H9 (cell line): ENCODE measurements at regions not wholly inside any gene's neighbourhood (a gene's known extent, or its start where the extent isn't known, plus 50 kb on each side); places are given as distances from the start of the nearest gene placed in this dataset.
A peak's percentile ranks its signal among the peaks of the same experiment; 100 is the strongest.

Source experiments
- DNase-seq: peaks from one replicate; pipeline ENCODE4 v3.0.0-alpha.2; 2017
- H2AFZ ChIP-seq: one replicate; pipeline ENCODE4 v1.6.1; 2013; ENCODE audit warnings: mild to moderate bottlenecking, low read length, control low read depth, moderate library complexity
- H2AK5ac ChIP-seq: 2 replicates; pipeline ENCODE4 v1.6.1; 2013; ENCODE audit warnings: low read length, control low read depth, mixed read lengths; ENCODE audit not compliant: insufficient read length
- H2BK120ac ChIP-seq: one replicate; pipeline ENCODE4 v1.6.1; 2013; ENCODE audit warnings: low read depth, mild to moderate bottlenecking, low read length, control low read depth, inconsistent platforms; ENCODE audit not compliant: poor library complexity, severe bottlenecking
- H2BK12ac ChIP-seq: 2 replicates; pipeline ENCODE4 v1.6.1; 2013; ENCODE audit warnings: low read length, control low read depth, mixed read lengths, low read depth; ENCODE audit not compliant: insufficient read length
- H2BK15ac ChIP-seq: 2 replicates; pipeline ENCODE4 v1.6.1; 2013; ENCODE audit warnings: low read depth, low read length, control low read depth
- H2BK20ac ChIP-seq: one replicate; pipeline ENCODE4 v1.6.1; 2013; ENCODE audit warnings: low read depth, mild to moderate bottlenecking, low read length, control low read depth, inconsistent platforms; ENCODE audit not compliant: poor library complexity, severe bottlenecking
- H2BK5ac ChIP-seq: 2 replicates; pipeline ENCODE4 v1.6.1; 2013; ENCODE audit warnings: low read length, control low read depth, mixed read lengths; ENCODE audit not compliant: insufficient read length
- H3K14ac ChIP-seq: 2 replicates; pipeline ENCODE4 v1.6.1; 2013; ENCODE audit warnings: low read length, control low read depth; ENCODE audit not compliant: insufficient read depth
- H3K18ac ChIP-seq: 2 replicates; pipeline ENCODE4 v1.6.1; 2013; ENCODE audit warnings: low read depth, mild to moderate bottlenecking, mixed read lengths, low read length, control low read depth; ENCODE audit not compliant: insufficient read length
- H3K23ac ChIP-seq: 2 replicates; pipeline ENCODE4 v1.6.1; 2013; ENCODE audit warnings: low read length, control low read depth, mixed read lengths, low read depth; ENCODE audit not compliant: insufficient read length
- H3K23me2 ChIP-seq: 2 replicates; pipeline ENCODE4 v1.6.1; 2013; ENCODE audit warnings: low read depth, mild to moderate bottlenecking, mixed read lengths, low read length, control low read depth; ENCODE audit not compliant: insufficient read length, poor library complexity, severe bottlenecking
- H3K27ac ChIP-seq: 2 replicates; pipeline ENCODE4 v1.5.1; 2013; ENCODE audit warnings: low read length, control low read depth, mixed read lengths, low read depth; ENCODE audit not compliant: insufficient read length
- H3K27me3 ChIP-seq: 2 replicates; pipeline ENCODE4 v1.6.1; 2013; ENCODE audit warnings: low read length, control low read depth, inconsistent platforms; ENCODE audit not compliant: insufficient read depth
- H3K4ac ChIP-seq: 2 replicates; pipeline ENCODE4 v1.6.1; 2013; ENCODE audit warnings: low read depth, mild to moderate bottlenecking, control low read depth, inconsistent platforms, low read length, moderate library complexity
- H3K4me1 ChIP-seq: 2 replicates; pipeline ENCODE4 v1.6.1; 2013; ENCODE audit warnings: low read length, control low read depth, inconsistent platforms; ENCODE audit not compliant: insufficient read depth
- H3K4me2 ChIP-seq: 2 replicates; pipeline ENCODE4 v1.6.1; 2013; ENCODE audit warnings: low read length, control low read depth, mixed read lengths; ENCODE audit not compliant: insufficient read length, insufficient read depth
- H3K56ac ChIP-seq: 2 replicates; pipeline ENCODE4 v1.6.1; 2013; ENCODE audit warnings: low read depth, mild to moderate bottlenecking, mixed read lengths, low read length, control low read depth; ENCODE audit not compliant: insufficient read length
- H3K79me1 ChIP-seq: 2 replicates; pipeline ENCODE4 v1.6.1; 2013; ENCODE audit warnings: low read depth, mild to moderate bottlenecking, moderate library complexity, low read length, control low read depth, inconsistent platforms; ENCODE audit not compliant: insufficient read depth, poor library complexity, severe bottlenecking
- H3K79me2 ChIP-seq: 2 replicates; pipeline ENCODE4 v1.6.1; 2013; ENCODE audit warnings: low read length, control low read depth, inconsistent platforms; ENCODE audit not compliant: insufficient read depth
- H3K9ac ChIP-seq: 2 replicates; pipeline ENCODE4 v1.6.1; 2013; ENCODE audit warnings: low read length, control low read depth, mixed read lengths; ENCODE audit not compliant: insufficient read length; ENCODE audit errors: extremely low read depth
- H3K9me3 ChIP-seq: one replicate; pipeline ENCODE4 v1.6.1; 2013; ENCODE audit warnings: low read depth, low read length, inconsistent platforms; ENCODE audit not compliant: control insufficient read depth
- H3T11ph ChIP-seq: one replicate; pipeline ENCODE4 v1.6.1; 2013; ENCODE audit warnings: mild to moderate bottlenecking, low read length, control low read depth, inconsistent platforms
- H4K20me1 ChIP-seq: one replicate; pipeline ENCODE4 v1.6.1; 2013; ENCODE audit not compliant: control insufficient read depth, insufficient read length, insufficient read depth
- H4K5ac ChIP-seq: 2 replicates; pipeline ENCODE4 v1.6.1; 2013; ENCODE audit warnings: low read depth, mild to moderate bottlenecking, mixed read lengths, low read length, control low read depth; ENCODE audit not compliant: insufficient read length
- H4K8ac ChIP-seq: replicated peaks from 2 replicates; pipeline ENCODE4 v1.6.1; 2013; ENCODE audit warnings: low read length, control low read depth, mixed read lengths, low read depth; ENCODE audit not compliant: insufficient read length
- H4K91ac ChIP-seq: 2 replicates; pipeline ENCODE4 v1.6.1; 2013; ENCODE audit warnings: low read depth, mild to moderate bottlenecking, moderate library complexity, mixed read lengths, low read length, control low read depth; ENCODE audit not compliant: insufficient read length
- H3K27ac Mint-ChIP-seq, 3 experiments: 2 replicates in 2 of 3; 3 replicates in 1 of 3; pipeline ENCODE4 v1.8.0; 2020 to 2021; ENCODE audit warnings: mixed read lengths in 3 of 3, mild to moderate bottlenecking in 1 of 3, moderate library complexity in 1 of 3
- H3K27me3 Mint-ChIP-seq: 2 replicates; pipeline ENCODE4 v1.8.0; 2021; ENCODE audit warnings: low read depth, mild to moderate bottlenecking, moderate library complexity, mixed read lengths
- H3K36me3 Mint-ChIP-seq, 3 experiments: 2 replicates in 2 of 3; 3 replicates in 1 of 3; pipeline ENCODE4 v1.8.0; 2020 to 2021; ENCODE audit warnings: low read depth in 3 of 3, mixed read lengths in 3 of 3; ENCODE audit not compliant: insufficient read depth in 1 of 3
- H3K4me1 Mint-ChIP-seq, 2 experiments: 2 replicates each; pipeline ENCODE4 v1.8.0; 2020; ENCODE audit warnings: mixed read lengths in 2 of 2
- H3K4me3 Mint-ChIP-seq, 2 experiments: 2 replicates in 1 of 2; 3 replicates in 1 of 2; pipeline ENCODE4 v1.8.0; 2020 to 2021; ENCODE audit warnings: mild to moderate bottlenecking in 2 of 2, mixed read lengths in 2 of 2, moderate library complexity in 1 of 2
- H3K9me3 Mint-ChIP-seq, 2 experiments: 2 replicates in 1 of 2; 3 replicates in 1 of 2; pipeline ENCODE4 v1.8.0; 2020; ENCODE audit warnings: mild to moderate bottlenecking in 2 of 2, mixed read lengths in 2 of 2, moderate library complexity in 1 of 2
- CTCF ChIP-seq: fragments of 200-600 bp; sonication (generic); conservative IDR thresholded peaks from 3 replicates; pipeline ENCODE4 v1.8.0; 2021; ENCODE audit warnings: antibody characterized with exemption, mild to moderate bottlenecking
- WGBS: extraction: QIAGEN DNeasy Blood & Tissue Kit; methylation state at CpG from one replicate; pipeline ENCODE4 v1.1.7; 2013; ENCODE audit warnings: missing lambda C conversion rate, low lambda C conversion rate, mixed read lengths; ENCODE audit not compliant: insufficient read length; ENCODE audit errors: extremely low coverage; 5-methylcytosine and 5-hydroxymethylcytosine counted together

GRCh38 chr10:31158011-31158658, 126.5 kb upstream of the ZNF438 start:
- no peaks in the 10 kb centered on the region for H3K79me1 ChIP-seq
- no peak for TF ChIP-seq CTCF
- no peak overlapping the region for H2BK20ac ChIP-seq
- no peaks in the 10 kb centered on the region; a peak in 1 of 7 replicates for H3K36me3 Mint-ChIP-seq
- H2BK12ac ChIP-seq = no peak overlapping the region
- no peak overlapping the region for H4K5ac ChIP-seq
- H3K23me2 ChIP-seq = no peaks in the 10 kb centered on the region
- H2AK5ac ChIP-seq = no peak overlapping the region
- H2BK15ac ChIP-seq = no peak overlapping the region
- no peaks in the 10 kb centered on the region; the same call in 1 of the 2 replicates for H3K27me3 Mint-ChIP-seq
- no peak overlapping the region for H3K4me2 ChIP-seq
- H3K4me3 Mint-ChIP-seq = no peak overlapping the region
- H2BK5ac ChIP-seq = no peak overlapping the region
- no peak overlapping the region for H3K27ac ChIP-seq
- H3K9me3 ChIP-seq = no peaks in the 10 kb centered on the region
- H3K9me3 Mint-ChIP-seq = peaks cover 6 to 7% of the 10 kb centered on the region in 2 experiments; a peak in 3 of 5 replicates
- H3K18ac ChIP-seq = no peak overlapping the region
- no peaks in the 10 kb centered on the region for H3K79me2 ChIP-seq
- H4K91ac ChIP-seq = no peak overlapping the region
- no peak overlapping the region for H2BK120ac ChIP-seq
- H3K4me1 ChIP-seq = no peaks in the 10 kb centered on the region
- H3K4ac ChIP-seq = no peak overlapping the region
- peaks cover 8 to 11% of the 10 kb centered on the region in 2 experiments for H3K4me1 Mint-ChIP-seq
- no peaks in the 10 kb centered on the region for H4K20me1 ChIP-seq
- H2AFZ ChIP-seq = no peak overlapping the region
- no peak for DNase-seq
- no peak overlapping the region for H3K14ac ChIP-seq
- H4K8ac ChIP-seq = no peak overlapping the region
- H3K9ac ChIP-seq = no peak overlapping the region
- H3K23ac ChIP-seq = no peak overlapping the region
- no peak overlapping the region for H3T11ph ChIP-seq
- no CpG with 5 or more reads among the region's 9 CpGs for WGBS
- H3K27me3 ChIP-seq = no peaks in the 10 kb centered on the region
- no peak overlapping the region for H3K56ac ChIP-seq
- peak overlapping the region in 1 of 3 experiments; percentile 1; a peak in 1 of 7 replicates for H3K27ac Mint-ChIP-seq
